ENCODE measurements at regions not wholly inside any gene's neighbourhood (a gene's known extent, or its start where the extent isn't known, plus 50 kb on each side); places are given as distances from the start of the nearest gene placed in this dataset.
"Not testable (repeated sequence)": the region's sequence is repeated elsewhere in the genome, so short reads cannot be mapped to it uniquely, and the experiment has no call there.

DNA sequence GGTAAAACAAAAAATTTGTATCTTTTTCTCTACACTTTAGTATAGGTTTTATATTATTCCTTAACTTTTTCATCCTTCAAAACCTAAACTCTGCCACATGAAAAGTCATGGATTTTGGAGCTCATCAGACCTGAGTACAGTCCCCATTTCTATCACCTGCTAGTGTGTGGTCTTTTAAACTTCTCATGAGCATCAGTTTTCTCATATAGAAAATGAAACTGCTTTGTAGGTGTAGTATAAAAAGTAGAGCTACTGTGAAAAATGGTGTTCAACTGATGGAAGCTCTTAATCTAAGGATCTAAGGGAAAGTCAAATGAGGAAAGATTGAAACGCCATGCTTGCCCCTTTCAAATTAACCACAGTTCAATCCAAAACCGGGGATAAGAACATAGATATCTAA is 686.5 kb downstream of the MECOM start:
- no peak for DNase-seq (ENCODE audit: low read depth)

DNA sequence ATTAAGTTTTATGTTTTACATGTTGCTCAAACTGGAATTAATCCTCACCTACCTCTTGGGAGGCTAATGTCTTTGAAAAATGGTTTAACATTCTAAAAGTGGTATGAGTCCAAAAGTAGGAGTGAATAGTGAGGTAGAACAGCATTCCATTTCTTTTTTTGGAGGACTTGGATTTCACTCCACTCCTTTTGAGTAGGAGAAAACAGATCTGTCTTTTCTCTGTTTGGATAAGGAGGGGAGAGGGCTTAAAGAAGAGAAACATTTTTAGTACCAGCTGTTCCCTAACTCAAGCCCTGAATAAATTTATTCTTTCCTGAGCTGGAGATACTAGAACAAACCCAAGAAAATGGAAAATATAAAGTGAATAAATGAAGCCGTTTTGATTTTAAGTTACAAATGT is 687.9 kb downstream of the MECOM start:
- no peak for DNase-seq (ENCODE audit: low read depth)

DNA sequence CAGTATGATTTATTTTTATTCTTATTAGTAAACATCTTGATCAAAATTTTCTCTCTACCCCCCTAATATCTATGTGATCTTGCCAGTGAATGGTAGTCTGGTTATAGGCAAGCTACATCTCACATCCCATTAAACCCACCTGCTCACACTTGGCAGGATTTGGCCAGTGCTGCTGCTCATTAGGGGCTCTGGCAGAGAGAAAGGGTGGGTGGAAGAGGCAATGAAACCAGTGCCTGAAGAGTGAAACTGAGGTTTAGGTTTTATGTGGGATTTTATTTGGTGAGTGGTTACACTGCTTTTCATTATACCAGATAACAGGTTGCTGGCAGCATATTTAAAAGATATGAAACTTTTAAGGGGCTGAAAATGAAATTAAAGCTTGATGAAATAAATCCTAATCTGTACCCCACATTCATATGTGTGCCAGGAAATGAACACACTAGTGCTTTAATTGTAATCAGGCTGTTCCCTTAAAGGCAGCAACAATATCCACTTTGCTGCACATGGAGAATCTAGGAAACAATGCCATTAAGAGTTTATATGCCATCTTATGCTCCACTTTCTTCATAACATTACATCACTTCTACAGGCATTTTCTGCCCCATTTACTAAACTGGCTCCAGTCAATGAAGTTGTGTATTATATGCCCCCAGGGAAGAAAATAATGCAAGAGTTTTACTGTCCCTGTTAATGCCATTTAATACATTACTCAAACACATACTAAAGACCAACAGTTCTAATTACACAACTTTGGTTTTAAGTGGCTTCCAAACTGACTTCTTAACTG is 688.7 kb downstream of the MECOM start:
- DNase-seq (ENCODE audit: low read depth), result peak; percentile 71

DNA sequence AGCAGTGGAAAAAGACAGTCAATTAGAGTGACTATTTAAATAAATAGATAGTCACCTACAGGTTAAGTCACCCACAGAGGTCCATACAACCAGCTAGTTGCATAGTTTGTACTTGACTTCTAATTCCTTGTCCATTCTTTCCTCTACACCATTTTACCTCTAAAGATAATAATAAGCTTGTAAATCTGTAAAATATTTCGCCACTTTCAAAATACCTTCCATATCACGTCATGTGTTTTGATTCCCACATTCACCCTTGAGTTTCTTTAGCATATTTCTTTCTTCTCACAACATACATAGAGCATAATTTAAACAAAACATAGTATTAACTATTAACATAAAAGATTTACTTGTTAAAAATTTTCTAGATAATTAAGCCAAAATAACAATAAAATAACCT is 689.6 kb downstream of the MECOM start:
- DNase-seq (ENCODE audit: low read depth), result no peak

DNA sequence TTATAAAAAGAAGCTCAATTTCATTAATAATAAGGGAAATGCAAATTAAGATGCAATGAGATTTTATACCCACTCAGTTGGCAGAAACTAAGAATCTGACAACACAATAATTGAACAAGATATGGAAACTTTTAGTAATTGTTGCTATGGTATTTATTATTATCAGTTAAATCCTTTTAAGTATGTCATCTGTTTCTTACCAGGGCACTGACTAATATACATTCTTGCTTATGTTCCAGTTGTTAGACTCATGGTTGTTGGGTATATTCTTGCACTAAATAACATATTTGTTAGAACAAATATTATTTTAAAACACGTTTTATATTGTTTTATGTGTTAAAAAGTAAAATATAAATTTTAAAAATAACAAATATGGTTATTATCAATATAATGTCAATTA is 690.3 kb downstream of the MECOM start:
- DNase-seq (ENCODE audit: low read depth), result peak; percentile 16

DNA sequence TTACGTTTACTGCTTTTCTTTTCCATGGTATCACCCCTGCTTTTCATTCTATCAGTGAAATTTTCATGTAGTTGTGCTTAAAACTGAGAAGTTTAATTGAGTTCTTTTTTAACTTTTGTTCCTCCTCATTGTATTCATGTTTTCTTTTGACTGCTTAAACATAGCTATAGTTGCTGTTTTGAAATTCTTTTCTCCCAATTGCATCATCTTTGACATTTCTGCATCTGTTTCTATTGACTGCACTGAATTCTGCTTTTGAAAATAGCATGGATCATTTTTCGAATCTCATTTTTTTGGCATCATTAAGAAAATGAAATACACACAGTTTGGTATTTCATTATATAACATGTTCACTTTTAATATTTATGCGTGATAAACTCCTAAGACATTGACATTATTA is 694.9 kb downstream of the MECOM start:
- peak; percentile 45 for DNase-seq (ENCODE audit: low read depth)

DNA sequence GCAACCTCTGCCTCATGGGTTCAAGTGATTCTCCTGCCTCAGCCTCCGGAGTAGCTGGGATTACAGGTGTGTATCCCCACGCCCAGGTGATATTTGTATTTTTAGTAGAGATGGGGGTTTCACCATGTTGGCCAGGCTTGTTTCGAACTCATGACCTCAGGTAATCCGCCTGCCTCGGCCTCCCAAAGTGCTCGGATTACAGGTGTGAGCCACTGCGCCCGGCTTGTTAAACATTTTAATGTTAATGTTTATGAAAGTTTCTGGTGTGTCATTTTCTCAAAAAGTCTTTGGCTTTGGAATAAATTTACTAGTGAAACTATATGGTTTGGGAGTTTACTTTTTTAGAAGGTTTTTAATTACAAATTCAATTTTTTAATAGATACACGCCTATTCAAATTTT is 698.8 kb downstream of the MECOM start:
- DNase-seq (ENCODE audit: low read depth), result no peak

DNA sequence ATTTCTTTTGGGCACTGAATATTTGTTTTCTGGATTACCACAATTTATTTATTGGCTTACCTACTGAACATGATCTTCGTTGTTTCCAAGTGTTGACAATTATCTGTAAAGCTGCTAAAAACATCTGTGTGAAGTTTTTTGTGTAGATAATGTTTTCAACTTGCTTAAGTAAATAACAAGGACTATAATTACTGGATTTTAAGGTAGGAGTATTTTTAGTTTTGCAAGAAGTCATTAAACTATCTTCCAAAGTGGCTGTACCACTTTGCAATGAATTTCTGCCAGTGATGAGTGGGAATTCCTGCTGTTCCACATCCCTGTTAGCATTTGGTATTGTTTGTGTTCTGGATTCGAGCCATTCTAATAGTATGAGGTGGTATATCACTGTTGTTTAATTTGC is 702.2 kb downstream of the MECOM start:
- no peak for DNase-seq (ENCODE audit: low read depth)

DNA sequence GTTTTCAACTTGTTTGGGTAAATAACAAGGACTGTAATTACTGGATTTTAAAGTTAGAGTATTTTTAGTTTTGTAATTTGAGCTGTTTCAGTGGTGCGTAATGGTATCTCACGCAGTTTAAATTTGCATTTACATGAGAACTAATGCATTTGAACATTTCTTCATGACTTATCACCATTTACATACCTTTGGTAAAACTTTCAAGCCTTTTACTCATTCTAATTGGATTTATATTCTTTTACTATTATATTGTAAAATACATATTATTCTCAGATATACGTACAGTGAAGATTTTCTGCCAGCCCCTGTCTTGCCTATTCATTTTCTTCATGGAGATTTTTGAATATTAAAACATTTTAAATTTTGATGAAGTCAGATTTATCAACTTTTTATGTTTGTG is 703.8 kb downstream of the MECOM start:
- DNase-seq (ENCODE audit: low read depth), result no peak

DNA sequence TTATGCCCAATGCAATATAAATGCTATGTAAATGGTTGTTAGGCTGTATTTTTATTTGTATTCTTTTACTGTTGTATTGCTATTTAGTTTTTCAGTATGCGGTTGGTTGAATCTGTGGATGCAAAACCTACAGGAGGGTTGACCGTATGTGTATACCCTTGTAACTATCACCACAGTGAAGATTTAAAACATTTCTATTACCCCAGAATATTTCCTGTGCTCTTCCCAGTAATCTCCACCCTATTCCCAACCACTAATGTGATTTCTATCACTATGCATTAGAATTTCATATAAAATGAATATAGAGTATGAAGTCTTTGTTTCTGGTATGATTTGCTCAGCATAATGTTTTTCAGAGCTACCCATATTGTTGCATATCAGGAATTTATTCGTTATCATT is 705.0 kb downstream of the MECOM start:
- no peak for DNase-seq (ENCODE audit: low read depth)

DNA sequence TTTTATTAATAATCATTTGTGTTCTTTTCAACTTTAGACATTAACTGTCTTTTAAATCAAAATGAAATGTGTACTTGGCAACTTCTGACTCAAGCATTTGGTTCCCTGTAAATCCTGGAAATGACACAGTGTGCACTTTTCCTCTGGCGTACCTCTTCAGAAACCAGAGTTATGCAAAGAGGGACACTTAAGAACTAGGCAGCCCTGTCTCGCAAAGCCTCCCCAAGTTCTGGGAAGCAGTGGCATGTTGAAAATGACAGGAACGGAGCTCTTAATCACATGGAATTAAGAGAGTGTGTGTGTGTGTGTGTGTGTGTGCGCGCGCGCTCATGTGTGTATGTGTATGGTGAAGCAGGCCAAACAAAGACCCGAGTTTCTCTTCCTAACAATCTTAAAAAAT is 707.4 kb downstream of the MECOM start:
- DNase-seq (ENCODE audit: low read depth), result peak; percentile 15

DNA sequence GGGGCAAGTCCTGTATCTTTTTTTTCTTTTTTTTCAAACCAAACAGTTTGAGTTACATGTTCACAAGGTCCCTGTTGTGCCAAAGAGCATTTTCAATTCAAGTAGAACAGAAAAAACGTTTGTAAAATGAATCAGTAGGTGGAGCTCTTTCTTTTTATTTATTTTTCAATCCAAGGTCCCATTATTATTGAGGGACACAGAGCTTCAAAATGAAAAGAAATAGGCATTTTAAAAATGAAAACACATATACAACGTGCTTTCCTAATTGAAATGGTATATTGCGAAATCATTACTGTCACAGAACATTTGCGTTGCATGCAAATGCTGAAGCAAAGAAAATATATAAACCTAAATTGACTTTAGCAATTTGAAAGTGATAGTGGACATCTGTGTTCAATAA is 711.0 kb downstream of the MECOM start:
- peak; percentile 76 for DNase-seq (ENCODE audit: low read depth)

DNA sequence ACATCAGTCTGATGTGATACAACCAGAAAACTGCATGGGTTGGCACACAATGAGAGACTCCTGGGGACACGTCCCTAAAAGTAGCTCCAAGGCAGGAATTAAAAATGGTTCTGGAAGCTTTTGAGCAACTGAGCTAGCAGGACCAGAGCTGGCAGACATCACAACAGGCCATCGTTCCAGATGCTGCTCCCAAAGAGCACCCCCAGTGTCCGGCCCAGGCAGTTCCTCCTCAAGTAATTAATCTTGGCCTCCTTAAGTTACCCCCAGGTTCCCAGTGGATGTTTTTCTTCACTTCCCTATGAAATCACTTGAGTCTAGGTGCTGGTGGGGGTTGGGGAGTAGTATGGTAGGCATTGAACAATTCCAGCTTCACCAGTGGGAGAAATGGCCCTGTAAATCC is 711.6 kb downstream of the MECOM start:
- no peak for DNase-seq (ENCODE audit: low read depth)

DNA sequence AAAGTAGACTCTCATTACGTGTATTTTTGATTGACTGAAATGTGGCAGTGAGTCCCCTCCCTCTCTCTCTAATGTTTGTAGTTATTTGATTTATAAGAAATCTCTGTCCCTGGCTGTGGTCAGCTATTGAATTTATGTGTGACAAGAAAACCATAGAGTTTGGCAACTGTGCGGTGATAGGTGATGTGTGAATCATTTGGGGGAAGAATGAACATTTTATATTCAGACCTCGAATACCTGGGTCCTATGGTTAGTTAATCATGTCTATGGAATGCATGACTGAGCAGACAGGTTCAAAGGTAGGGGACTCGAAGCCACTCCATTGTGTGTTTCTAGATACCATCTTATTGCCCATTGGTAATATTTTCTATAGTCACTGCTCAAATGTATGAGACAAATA is 712.1 kb downstream of the MECOM start:
- no peak for DNase-seq (ENCODE audit: low read depth)

DNA sequence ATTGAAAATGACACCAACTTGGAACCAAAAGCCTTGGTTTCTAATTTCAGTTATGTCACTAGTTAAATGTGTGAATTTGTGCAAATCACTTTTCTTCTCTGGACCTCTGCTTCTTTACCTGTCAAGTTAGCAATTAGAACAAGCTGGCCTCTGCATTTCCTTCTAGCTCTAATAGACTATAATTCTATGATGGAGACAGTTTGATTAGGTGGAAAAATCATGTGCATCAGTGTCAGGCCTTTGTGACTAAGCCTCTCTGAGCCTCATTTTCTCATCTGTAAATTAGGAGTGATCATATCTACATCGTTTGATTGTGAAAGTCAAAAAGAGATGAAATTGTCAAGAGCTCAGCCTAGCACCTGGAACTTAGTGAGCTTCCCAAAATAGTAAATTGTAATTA is 712.9 kb downstream of the MECOM start:
- no peak for DNase-seq (ENCODE audit: low read depth)

DNA sequence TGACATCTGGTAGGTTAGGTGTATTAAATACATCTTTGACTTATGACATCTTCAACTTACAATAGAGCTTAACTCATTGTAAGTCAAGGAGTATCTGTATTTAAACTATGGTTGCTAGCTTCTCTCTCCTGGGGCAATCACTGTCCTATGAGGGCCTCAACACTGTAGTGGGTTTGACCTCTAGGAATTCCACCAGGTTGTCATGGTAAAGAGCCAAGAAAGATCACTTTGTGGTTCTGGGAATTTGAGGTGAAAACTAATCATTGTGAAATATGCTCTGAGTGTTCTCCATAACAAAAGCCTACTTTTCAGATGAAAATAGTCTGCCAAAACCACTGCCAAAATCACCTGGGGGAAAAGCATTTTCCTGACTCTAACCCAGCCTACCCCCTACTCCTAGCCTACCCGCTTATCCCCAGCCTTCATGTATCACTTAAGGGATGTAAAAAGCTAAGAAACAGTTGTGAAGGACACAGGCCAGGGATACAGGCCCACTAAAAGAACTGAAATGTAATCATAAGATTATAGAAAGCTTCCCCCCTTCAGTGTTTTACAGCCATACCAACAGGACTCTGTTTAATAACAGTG is 723.8 kb downstream of the MECOM start:
- DNase-seq (ENCODE audit: low read depth), result no peak

DNA sequence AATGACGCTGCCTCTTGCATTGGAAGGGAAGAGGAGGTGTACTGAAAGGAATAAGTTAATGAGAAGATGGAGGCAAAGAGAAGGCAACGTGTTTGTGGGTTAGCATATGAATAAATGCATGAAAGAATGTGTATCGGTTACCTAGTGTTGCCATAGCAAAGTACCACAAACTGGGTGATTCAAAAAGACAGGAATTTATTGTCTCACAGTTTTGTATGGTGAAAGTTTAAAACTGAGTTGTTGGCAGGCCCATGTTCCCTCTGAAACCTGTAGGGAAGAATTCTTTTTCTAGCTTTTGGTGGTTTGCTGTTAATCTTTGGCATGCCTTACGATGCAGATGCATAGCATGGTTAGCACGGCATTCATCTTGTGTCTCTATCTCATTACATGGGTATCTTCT is 729.9 kb downstream of the MECOM start:
- no peak for DNase-seq (ENCODE audit: low read depth)

DNA sequence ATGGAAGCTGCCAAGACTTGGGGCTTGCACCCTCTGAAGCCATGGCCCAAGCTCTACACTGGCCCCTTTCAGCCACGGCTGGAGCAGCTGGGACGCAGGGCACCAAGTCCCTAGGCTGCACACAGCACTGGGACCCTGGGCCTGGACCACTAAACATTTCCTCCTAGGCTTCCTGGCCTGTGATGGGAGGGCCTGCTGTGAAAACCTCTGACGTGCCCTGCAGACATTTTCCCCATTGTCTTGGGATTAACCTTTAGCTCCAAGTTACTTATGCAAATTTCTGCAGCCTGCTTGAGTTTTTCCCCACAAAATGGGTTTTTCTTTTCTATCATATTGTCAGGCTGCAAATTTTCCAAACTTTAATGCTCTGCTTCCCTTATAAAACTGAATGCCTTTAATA is 733.5 kb downstream of the MECOM start:
- DNase-seq (ENCODE audit: low read depth), result not testable (repeated sequence)

DNA sequence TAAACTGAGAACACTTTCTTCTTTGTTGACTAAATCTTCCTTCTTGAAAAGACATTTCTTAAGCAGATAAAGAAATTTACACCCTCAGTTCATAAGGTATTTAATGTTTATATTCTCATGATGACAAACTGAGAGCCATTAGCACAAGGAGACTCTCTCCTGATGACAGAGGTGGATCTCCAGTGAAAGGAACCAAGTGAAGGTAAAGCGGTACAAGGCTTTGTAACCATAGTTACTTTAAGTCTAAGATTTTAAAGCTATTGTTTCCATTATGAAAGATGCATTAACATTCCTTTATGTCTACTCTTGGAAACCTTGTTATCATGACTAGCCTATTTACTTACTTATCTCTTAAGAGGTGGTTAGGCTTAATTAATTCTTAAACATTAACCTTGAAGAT is 737.1 kb downstream of the MECOM start:
- no peak for DNase-seq (ENCODE audit: low read depth)

DNA sequence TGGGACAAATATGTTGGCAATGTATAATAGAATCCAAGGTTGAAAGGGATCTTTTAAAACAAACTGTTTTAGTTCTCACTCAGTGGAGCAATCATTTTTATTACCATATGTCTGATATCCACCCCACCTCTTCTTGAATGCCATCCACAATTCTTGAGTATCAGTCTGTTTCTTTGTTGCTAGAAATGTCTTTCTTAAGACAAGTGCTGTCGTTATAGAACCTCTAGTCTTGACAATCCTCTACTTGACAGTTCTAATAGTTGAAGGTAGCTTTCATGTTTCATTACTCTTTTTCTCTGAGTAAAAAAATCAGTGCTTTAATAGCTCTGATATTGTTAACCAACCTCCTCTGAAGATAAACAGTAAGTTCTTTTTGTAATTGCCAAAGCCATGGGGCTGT is 737.9 kb downstream of the MECOM start:
- no peak for DNase-seq (ENCODE audit: low read depth)

DNA sequence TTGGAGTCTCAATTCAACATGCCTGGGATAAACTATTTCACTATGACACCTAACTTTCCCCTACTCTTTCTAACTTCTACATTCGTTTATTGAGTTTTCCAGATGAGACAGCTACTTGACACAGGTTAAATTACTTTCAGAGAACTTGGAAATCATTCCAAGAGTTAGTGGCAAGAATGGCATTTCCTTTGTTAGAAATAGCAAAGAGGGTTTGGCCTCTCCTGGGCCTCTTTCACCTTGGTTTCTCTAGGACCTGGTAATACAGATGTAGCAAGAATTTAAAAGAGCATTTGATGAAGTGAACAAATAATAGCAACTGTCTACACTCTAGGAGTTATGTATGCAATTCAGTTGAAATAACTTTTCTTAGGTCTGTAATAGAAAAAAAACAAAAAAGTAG is 748.9 kb downstream of the MECOM start:
- no peak for DNase-seq (ENCODE audit: low read depth)

DNA sequence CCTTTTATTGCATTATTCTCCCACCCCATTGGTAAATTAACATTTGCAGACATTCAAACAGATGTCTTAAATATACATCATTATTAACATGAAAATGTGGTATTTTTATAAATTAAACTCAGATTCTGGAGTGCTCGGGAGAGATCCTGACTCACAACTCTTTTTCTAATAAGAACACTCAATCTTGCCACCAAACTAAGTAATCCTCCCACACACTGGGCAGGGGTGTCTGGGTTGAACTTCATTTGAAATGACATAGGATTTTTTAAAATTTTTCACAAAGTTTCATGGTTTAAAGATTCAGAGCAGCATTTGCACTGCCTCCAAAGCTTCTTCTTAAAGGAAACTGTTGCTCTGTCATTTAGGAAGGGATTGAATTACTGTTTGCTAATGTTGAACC is 754.3 kb downstream of the MECOM start:
- DNase-seq (ENCODE audit: low read depth), result no peak

DNA sequence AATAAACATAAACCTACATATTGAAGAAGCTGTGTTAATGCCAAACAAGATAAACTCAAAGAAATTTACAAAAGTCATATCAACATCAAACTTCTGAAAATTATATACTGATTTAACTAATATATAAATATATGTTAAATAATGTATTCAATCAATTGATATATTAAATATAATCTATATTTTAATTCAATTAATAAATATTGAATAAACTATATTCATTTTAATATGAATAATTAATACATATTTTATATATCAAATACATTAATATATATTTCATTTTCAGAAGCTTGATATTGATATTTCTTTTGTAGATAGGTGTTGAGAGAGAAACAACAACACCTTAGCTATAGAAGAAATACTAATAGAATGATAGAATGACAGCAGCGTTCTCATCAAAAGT is 768.1 kb downstream of the MECOM start:
- no peak for DNase-seq (ENCODE audit: low read depth)

DNA sequence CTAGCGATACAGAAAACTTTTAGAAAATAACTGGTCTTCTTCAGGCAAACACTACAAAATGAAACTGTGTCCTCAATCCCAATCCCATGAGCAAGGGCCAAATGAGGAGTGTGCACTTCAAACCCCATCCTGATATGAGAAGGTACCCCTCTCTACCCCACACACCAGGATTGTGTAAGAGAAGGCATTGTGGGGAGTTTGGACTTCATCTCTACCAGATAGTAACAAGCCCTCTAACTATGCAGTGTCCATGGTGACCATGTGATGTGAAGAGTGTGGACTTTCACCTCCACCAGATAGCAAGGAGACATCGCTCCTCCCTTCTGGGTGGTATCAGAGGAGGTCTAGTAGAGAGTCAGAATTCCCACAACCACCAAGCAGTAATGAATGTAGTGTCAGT is 769.3 kb downstream of the MECOM start:
- DNase-seq (ENCODE audit: low read depth), result no peak

All from fibroblast of gingiva (primary cell).